ENCODE measurements at regions not wholly inside any gene's neighbourhood (a gene's known extent, or its start where the extent isn't known, plus 50 kb on each side); places are given as distances from the start of the nearest gene placed in this dataset.

DNA sequence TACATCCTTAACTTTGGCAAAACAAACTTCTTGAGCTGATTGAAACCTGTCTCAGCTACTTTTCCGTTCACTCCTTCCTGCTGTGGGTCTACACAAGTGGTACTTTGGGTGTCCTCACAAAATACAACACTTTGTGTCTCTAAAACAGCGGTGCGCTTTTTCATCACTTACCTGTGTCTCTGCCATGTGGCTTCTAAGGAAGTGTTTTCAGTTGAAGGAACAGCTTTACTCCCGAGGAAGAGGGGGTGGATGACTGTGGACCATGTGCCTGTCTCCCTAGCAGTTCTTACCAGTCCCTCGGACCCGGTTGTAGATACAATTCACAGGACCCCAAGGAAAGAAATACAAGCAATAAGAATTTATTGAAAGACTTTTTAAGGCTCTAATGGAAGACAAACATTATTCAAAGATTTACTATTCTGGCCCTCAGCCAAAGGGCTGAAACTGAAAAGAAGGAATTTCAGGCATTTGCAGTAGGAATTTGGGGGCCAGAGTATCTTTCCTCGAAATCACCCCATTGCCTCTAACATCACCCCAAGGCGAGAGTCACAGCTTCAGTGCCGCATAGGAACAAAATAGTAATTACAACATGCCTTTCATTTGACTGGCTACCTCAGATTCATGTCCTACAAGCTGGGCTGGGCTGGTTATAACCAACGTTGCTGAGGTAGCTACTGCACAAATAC is 246.3 kb downstream of the ACTR3B start:
- no peak for DNase-seq
- no peaks in the 10 kb centered on the region for H3K36me3 Mint-ChIP-seq
- CTCF ChIA-PET: no interaction called here
- no peak overlapping the region for H3K4me3 Mint-ChIP-seq
- H3K27me3 Mint-ChIP-seq: no peaks in the 10 kb centered on the region
- no peak for ATAC-seq
- H3K9me3 Mint-ChIP-seq (ENCODE audit: low read depth): no peaks in the 10 kb centered on the region
- H3K4me1 Mint-ChIP-seq: no peaks in the 10 kb centered on the region
- H3K27ac Mint-ChIP-seq: no peak overlapping the region

DNA sequence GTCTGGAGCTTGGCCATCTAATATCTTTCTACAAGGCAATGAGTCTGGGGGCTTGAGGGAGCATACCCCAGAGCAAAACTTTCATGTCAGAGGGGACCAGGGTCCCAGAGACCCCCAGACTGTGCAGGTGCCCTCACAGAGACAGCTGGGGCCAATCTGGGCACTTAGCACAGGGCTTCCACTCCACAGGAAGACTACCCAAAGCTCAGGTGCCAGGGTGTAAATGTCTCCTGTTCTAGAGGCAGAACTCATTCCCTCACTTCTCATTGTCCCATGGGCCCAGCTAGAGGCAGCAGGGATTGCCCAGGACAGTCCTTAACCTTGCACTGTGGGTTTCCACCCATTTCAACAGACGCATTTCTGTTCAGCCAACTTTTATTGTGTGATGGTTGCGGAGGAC is 246.9 kb downstream of the ACTR3B start:
- no peaks in the 10 kb centered on the region for H3K9me3 Mint-ChIP-seq (ENCODE audit: low read depth)
- H3K4me3 Mint-ChIP-seq: no peak overlapping the region
- CTCF ChIA-PET: no interaction called here
- no peak for DNase-seq
- no peaks in the 10 kb centered on the region for H3K36me3 Mint-ChIP-seq
- H3K27me3 Mint-ChIP-seq: no peaks in the 10 kb centered on the region
- H3K27ac Mint-ChIP-seq: no peak overlapping the region
- H3K4me1 Mint-ChIP-seq: no peaks in the 10 kb centered on the region
- no peak for ATAC-seq

DNA sequence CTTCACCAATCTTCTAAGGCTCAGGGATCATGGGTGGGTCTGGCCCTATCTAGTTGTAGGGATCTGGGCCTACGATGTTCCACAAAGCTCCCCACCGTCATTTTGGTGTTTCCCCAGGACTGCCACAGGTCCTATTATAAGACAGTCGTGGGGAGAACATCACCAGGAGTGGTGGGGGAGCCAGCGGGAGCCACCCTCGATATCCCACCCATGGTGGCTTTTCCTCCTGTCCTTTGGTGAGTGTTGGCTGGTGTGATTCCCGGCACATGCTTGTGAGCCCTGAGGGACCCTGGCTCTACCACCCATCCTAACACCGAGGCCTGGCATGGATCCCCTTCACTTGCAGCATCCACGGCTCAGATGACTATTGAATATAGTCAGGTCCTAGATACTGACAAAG is 247.4 kb downstream of the ACTR3B start:
- no peaks in the 10 kb centered on the region for H3K27me3 Mint-ChIP-seq
- ATAC-seq (no peak), DNase-seq (no peak)
- no peak overlapping the region for H3K4me3 Mint-ChIP-seq
- no peak overlapping the region for H3K27ac Mint-ChIP-seq
- H3K4me1 Mint-ChIP-seq: no peaks in the 10 kb centered on the region
- CTCF ChIA-PET: no interaction called here
- no peaks in the 10 kb centered on the region for H3K9me3 Mint-ChIP-seq (ENCODE audit: low read depth)
- H3K36me3 Mint-ChIP-seq: no peaks in the 10 kb centered on the region

DNA sequence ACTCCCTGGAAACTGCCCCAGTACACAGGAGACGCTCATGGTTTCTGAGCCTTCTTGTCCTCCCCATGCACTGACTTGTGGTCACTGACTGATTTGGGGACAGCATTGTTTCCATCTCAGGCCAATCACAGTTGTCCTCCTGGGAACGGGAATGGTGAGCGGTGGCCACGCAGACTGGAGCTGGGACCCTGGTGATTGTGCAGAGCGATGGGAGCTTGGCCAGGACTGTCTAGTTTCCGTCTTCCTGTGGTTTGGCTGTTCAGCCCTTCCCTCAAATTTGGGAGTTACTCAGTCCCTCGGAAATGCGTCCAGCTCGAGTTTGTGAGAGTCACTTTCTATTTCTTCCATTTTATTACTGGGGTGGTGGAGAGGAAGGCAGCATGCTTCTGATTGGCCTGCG is 250.9 kb downstream of the ACTR3B start:
- no peaks in the 10 kb centered on the region for H3K27me3 Mint-ChIP-seq
- DNase-seq: no peak

DNA sequence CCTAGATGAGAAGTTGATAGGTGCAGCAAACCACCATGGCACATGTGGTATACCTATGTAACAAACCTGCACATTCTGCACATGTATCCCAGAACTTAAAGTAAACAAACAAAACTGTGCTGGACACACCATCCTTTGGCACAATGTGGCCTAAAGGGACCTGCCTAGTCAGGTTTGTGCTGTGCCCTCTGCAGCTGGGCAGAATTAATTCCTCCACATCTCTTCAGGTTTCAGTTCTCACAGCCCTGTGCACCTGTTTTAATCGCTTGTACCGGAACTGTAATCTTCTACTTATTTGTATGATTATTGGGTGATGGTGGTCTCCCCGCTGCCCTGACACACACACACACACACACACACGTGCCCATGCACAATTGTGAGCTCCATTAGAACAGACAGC is 252.7 kb downstream of the ACTR3B start:
- H3K36me3 Mint-ChIP-seq: no peaks in the 10 kb centered on the region
- no peak overlapping the region for H3K27ac Mint-ChIP-seq
- no peaks in the 10 kb centered on the region for H3K27me3 Mint-ChIP-seq
- CTCF ChIA-PET: no interaction called here
- H3K4me3 Mint-ChIP-seq: no peak overlapping the region
- no peaks in the 10 kb centered on the region for H3K4me1 Mint-ChIP-seq
- ATAC-seq (no peak), DNase-seq (no peak)
- no peaks in the 10 kb centered on the region for H3K9me3 Mint-ChIP-seq (ENCODE audit: low read depth)

More for the DNA sequence above, 250.9 kb downstream of the ACTR3B start:
- Mint-ChIP-seq H3K4me1 (no peaks in the 10 kb centered on the region), H3K27ac (no peak overlapping the region), H3K36me3 (no peaks in the 10 kb centered on the region), H3K4me3 (no peak overlapping the region), H3K9me3 (ENCODE audit: low read depth) (no peaks in the 10 kb centered on the region)
- CTCF ChIA-PET: no interaction called here
- ATAC-seq: no peak

DNA sequence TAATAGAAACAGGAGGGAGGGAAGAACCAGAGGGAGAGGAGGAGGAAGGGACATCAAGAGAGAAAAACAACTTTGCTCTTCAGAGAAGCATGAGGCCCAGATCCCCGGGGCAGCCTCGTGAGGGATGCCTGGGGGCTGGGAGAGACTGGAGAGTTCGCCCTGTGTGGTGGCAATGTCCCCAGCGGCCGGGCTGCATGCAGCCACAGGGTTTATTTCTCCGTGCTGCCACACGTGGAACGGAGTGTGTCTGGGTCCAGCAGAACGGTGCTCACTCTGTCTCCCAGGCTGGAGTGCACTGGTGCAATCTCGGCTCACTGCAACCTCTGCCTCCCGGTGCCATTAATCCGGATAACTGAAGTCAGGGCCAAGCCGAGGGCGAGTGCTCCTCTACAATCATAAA is 257.7 kb downstream of the ACTR3B start:
- Mint-ChIP-seq H3K36me3 (no peaks in the 10 kb centered on the region), H3K4me1 (no peaks in the 10 kb centered on the region), H3K27ac (no peak overlapping the region), H3K9me3 (ENCODE audit: low read depth) (no peaks in the 10 kb centered on the region), H3K27me3 (no peaks in the 10 kb centered on the region), H3K4me3 (no peak overlapping the region)
- ATAC-seq (no peak), DNase-seq (no peak)
- CTCF ChIA-PET: no interaction called here

DNA sequence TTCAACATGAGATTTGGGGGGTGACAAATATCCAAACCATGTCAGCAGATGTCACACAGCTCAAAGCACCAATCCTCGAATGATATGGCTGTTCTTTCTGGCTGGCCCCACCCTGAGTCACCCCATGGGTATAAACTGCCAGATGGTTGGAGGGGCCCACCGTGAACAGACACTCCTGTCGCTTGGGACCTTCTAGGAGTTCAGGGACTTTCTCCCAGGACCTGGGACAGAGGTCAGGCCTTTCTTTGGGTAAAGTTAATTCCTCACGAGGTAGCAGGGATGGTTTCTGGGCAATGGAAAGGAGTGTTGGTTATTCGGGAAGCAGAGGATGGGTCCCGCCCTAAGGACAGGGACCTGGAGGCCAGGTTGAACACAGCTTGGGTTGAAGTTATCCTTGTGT is 262.0 kb downstream of the ACTR3B start:
- Mint-ChIP-seq H3K9me3 (ENCODE audit: low read depth) (no peaks in the 10 kb centered on the region), H3K4me1 (no peaks in the 10 kb centered on the region), H3K36me3 (no peaks in the 10 kb centered on the region), H3K4me3 (no peak overlapping the region), H3K27ac (no peak overlapping the region), H3K27me3 (no peaks in the 10 kb centered on the region)
- CTCF ChIA-PET: interaction anchor here (0.5 kb wide), 1 partner anchor 12 kb away, joined by 4 read pairs; no protein-coding TSS in a partner anchor
- ATAC-seq: no peak
- DNase-seq: no peak

DNA sequence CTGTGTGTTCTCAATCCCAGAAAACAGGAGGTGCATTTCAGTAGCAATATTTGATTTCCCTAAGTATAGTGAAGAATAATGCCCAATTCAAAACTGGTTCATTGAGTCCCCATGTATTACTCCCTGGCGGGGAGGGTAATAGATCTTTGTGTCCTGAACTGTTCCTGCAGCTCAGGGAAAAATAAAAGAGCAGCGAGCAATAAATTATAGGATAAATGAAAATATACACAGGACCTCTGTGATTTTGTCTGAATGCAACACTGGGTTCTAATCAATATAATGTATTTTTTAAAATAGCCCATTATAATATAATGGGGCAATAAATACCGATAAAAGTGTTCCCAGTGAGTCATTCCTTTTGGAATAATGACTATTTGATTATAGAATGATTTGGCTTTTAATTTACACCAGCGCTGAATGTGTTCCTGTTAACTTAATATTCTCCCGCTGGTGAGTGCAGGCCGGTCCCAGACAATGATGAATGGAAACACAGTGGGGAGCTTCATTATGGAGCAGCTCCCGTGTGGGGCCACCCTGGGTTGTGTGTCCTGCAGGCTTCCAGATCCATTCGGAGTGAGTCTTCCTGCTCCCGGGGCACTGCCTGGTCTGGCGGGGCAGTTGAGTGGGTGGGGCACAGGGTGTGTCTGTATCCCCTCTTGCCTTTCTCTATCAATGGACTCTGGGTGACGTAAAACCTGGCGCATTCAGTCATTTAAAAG is 263.1 kb downstream of the ACTR3B start:
- CTCF ChIA-PET: no interaction called here
- no peaks in the 10 kb centered on the region for H3K9me3 Mint-ChIP-seq (ENCODE audit: low read depth)
- H3K27me3 Mint-ChIP-seq: no peaks in the 10 kb centered on the region
- no peak overlapping the region for H3K27ac Mint-ChIP-seq
- no peak for DNase-seq
- H3K36me3 Mint-ChIP-seq: no peaks in the 10 kb centered on the region
- no peak for ATAC-seq
- H3K4me3 Mint-ChIP-seq: no peak overlapping the region
- H3K4me1 Mint-ChIP-seq: no peaks in the 10 kb centered on the region

DNA sequence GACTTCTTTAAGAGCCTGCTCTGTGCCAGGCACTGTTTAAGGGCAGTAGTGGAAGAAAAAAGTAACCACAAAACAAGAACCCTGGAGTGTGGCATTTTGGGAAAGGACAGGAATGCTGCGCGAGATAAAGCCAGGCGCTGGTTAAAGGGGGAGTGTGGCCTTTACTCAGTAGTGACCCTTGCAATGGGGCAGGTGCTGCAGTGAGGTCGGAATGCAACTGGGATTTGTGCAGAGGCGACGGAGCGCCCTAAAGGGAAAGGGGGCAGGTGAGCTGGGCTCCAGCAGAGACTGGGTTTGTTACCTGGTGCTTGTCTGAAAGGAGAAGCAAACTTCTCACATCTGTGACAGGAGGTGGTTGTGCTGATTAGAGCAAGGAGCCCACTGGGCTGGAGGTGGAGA is 263.6 kb downstream of the ACTR3B start:
- no peaks in the 10 kb centered on the region for H3K9me3 Mint-ChIP-seq (ENCODE audit: low read depth)
- CTCF ChIA-PET: no interaction called here
- no peak for ATAC-seq
- H3K4me1 Mint-ChIP-seq: no peaks in the 10 kb centered on the region
- H3K27me3 Mint-ChIP-seq: no peaks in the 10 kb centered on the region
- no peak overlapping the region for H3K4me3 Mint-ChIP-seq
- H3K36me3 Mint-ChIP-seq: no peaks in the 10 kb centered on the region
- no peak overlapping the region for H3K27ac Mint-ChIP-seq
- DNase-seq: no peak

DNA sequence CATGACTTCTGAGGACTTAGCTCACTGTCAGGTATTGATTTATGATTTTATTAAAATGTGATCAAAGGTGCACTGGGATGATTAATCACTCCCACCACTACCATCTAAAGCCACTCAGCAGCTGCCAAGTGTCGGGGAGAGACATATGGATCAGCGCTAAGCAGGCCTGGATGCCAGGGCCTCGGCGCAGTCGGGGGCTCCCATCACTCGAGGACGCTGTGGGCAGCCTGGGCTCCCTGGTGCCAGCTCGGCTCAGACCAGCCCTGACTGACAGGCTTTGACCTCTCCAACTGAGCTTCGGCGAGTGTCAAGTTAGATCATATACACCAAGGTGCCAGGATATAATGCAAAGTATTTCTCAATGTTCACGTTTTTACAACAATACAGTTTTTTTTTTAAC is 267.7 kb downstream of the ACTR3B start:
- no peaks in the 10 kb centered on the region for H3K4me1 Mint-ChIP-seq
- H3K27me3 Mint-ChIP-seq: no peaks in the 10 kb centered on the region
- no peaks in the 10 kb centered on the region for H3K9me3 Mint-ChIP-seq (ENCODE audit: low read depth)
- ATAC-seq: no peak
- H3K27ac Mint-ChIP-seq: no peak overlapping the region
- no peaks in the 10 kb centered on the region for H3K36me3 Mint-ChIP-seq
- CTCF ChIA-PET: no interaction called here
- DNase-seq: no peak
- no peak overlapping the region for H3K4me3 Mint-ChIP-seq

DNA sequence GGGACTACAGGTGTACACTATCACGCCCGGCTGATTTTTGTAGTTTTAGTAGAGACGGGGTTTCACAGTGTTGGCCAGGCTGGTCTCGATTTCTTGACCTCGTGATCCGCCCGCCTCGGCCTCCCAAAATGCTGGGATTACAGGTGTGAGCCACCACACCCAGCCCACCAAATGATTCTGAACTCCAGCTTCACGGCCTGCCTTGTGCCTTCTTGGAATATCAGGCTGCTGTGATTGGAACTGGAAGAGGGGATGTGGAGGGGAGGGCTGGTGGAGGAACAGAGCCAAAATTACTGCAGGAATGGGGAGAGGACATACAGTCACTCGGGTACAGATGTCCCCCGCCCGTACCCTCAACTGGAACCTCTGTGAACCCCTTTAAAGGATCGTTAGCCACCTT is 268.4 kb downstream of the ACTR3B start:
- no peak for ATAC-seq
- no peaks in the 10 kb centered on the region for H3K4me1 Mint-ChIP-seq
- H3K27me3 Mint-ChIP-seq: no peaks in the 10 kb centered on the region
- no peak for DNase-seq
- H3K27ac Mint-ChIP-seq: no peak overlapping the region
- no peak overlapping the region for H3K4me3 Mint-ChIP-seq
- no peaks in the 10 kb centered on the region for H3K9me3 Mint-ChIP-seq (ENCODE audit: low read depth)
- H3K36me3 Mint-ChIP-seq: no peaks in the 10 kb centered on the region
- CTCF ChIA-PET: no interaction called here

DNA sequence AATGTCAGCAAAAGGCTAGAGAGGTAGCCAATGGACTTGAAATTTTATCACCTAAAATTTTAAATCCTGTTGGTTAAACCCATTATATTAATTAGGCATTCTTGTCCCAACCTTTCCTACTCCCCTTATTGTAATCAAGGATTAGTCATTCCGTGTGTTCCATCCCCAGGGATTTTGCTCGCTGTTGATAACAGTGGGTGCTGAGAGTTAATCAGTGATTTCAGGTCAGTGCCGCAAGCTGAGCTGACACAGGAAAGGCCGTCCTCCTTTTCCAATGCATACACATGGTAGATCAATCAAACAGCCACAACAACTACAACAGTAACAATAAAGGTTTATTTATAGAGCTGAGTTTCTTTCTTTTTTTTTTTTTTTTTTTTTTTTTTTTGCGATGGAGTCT is 271.4 kb downstream of the ACTR3B start:
- DNase-seq (no peak), ATAC-seq (no peak)
- Mint-ChIP-seq H3K27ac (no peak overlapping the region), H3K27me3 (no peaks in the 10 kb centered on the region), H3K4me1 (no peaks in the 10 kb centered on the region), H3K36me3 (no peaks in the 10 kb centered on the region), H3K9me3 (ENCODE audit: low read depth) (no peaks in the 10 kb centered on the region), H3K4me3 (no peak overlapping the region)
- CTCF ChIA-PET: no interaction called here

DNA sequence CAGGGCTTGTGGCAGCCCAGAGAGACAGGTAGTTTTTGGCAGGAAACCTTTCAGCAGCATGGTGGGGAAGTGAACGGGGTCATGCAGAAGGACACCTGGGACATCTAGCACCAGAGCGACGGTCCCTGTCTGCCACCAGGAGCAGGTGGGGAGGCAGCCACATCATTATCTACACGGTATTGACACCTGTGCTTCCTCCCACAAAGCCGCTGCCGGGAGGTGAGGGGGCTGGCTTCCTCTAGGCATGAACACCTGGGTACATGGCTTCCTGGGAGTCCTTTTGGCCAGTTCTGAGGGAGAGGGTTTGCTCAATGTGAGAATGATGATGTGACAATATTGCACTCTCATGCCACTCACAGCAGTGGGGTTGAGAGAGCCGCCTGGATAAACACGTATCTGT is 275.2 kb downstream of the ACTR3B start:
- ATAC-seq (no peak), DNase-seq (no peak)
- Mint-ChIP-seq H3K9me3 (ENCODE audit: low read depth) (no peaks in the 10 kb centered on the region), H3K27ac (no peak overlapping the region), H3K4me1 (no peaks in the 10 kb centered on the region), H3K4me3 (no peak overlapping the region), H3K36me3 (no peaks in the 10 kb centered on the region), H3K27me3 (no peaks in the 10 kb centered on the region)
- CTCF ChIA-PET: no interaction called here

DNA sequence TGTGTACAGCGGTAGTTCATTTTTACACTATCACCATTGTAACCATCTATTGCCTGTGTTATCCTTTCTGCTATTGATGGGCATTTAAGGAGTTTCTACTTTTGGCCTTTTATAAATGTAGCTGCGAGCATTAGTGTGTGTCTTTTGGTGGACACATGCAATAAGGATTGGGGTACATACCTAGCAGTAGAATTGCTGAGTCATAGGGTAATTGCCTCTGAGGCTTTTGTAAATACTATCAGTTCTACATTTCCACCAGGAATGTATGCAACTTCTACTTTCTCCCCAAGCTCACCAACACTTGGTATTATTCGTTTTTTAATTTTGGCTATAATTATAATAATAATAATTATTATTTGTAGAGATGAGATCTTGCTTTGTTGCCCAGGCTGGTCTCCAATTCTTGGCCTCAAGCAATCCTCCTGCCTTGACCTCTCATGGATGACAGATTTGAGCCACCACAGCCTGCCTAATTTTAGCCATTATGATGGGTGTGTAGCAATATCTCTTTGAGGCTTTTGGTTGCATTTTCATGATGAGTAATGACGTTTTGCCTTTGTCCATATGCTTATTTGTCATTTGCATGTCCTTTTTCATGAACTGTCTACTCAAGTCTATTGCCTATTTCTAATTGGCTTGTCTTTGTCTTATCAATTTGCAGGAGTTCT is 277.0 kb downstream of the ACTR3B start:
- ATAC-seq (no peak), DNase-seq (no peak)
- CTCF ChIA-PET: no interaction called here
- Mint-ChIP-seq H3K4me3 (no peak overlapping the region), H3K27me3 (no peaks in the 10 kb centered on the region), H3K9me3 (ENCODE audit: low read depth) (no peaks in the 10 kb centered on the region), H3K36me3 (no peaks in the 10 kb centered on the region), H3K4me1 (no peaks in the 10 kb centered on the region), H3K27ac (no peak overlapping the region)

All from activated CD8-positive, alpha-beta memory T cell treated with anti-CD3 and anti-CD28 coated beads, Interleukin-2, amount 10 ng/mL, durations not matched to agents 7 days and 5 days (primary cell).